ES-I3 (cell line): ENCODE measurements at regions not wholly inside any gene's neighbourhood (a gene's known extent, or its start where the extent isn't known, plus 50 kb on each side); places are given as distances from the start of the nearest gene placed in this dataset.

Experiments used
- H3K36me3 ChIP-seq: 2 replicates; pipeline ENCODE4 v1.6.1; 2013; ENCODE audit warnings: mild to moderate bottlenecking, low read length, control low read depth, moderate library complexity; ENCODE audit not compliant: insufficient read depth
- H3K4me1 ChIP-seq: 2 replicates; pipeline ENCODE4 v1.6.1; 2013; ENCODE audit warnings: mild to moderate bottlenecking, control low read depth, low read length; ENCODE audit not compliant: insufficient read depth
- H3K9ac ChIP-seq: 2 replicates; pipeline ENCODE4 v1.6.1; 2013; ENCODE audit warnings: low read depth, mild to moderate bottlenecking, low read length, moderate library complexity
- H3K9me3 ChIP-seq: 2 replicates; pipeline ENCODE4 v1.6.1; 2013; ENCODE audit warnings: mild to moderate bottlenecking, low read length, moderate library complexity; ENCODE audit not compliant: control insufficient read depth, insufficient read depth

GRCh38 chr5:125269926-125270325 lies 523.5 kb upstream of the ZNF608 start:
- Histone ChIP-seq H3K4me1 (peaks cover 8% of the 10 kb centered on the region; the same call in 1 of the 2 replicates), H3K36me3 (no peaks in the 10 kb centered on the region), H3K9me3 (no peaks in the 10 kb centered on the region), H3K9ac (no peak overlapping the region)

- no peak overlapping the region for H3K9ac ChIP-seq
- peaks cover 8% of the 10 kb centered on the region; the same call in 1 of the 2 replicates for H3K4me1 ChIP-seq
- no peaks in the 10 kb centered on the region for H3K9me3 ChIP-seq
- no peaks in the 10 kb centered on the region for H3K36me3 ChIP-seq
Measured at GRCh38 chr5:125272357-125272756, 525.9 kb upstream of the ZNF608 start.

GRCh38 chr5:125274211-125274610 lies 527.8 kb upstream of the ZNF608 start:
- Histone ChIP-seq H3K4me1 (peaks cover 8% of the 10 kb centered on the region; the same call in 1 of the 2 replicates), H3K36me3 (no peaks in the 10 kb centered on the region), H3K9me3 (no peaks in the 10 kb centered on the region), H3K9ac (no peak overlapping the region)

GRCh38 chr5:125274938-125275724 lies 528.7 kb upstream of the ZNF608 start:
- Histone ChIP-seq H3K9me3 (no peaks in the 10 kb centered on the region), H3K4me1 (peaks cover 8% of the 10 kb centered on the region; the same call in 1 of the 2 replicates), H3K36me3 (no peaks in the 10 kb centered on the region), H3K9ac (no peak overlapping the region)

- Histone ChIP-seq H3K9ac (no peak overlapping the region), H3K4me1 (peaks cover 8% of the 10 kb centered on the region; the same call in 1 of the 2 replicates), H3K9me3 (no peaks in the 10 kb centered on the region)
Measured at GRCh38 chr5:125275725-125276090, 529.3 kb upstream of the ZNF608 start.

GRCh38 chr5:125276096-125276495 lies 529.7 kb upstream of the ZNF608 start:
- H3K9ac ChIP-seq: no peak overlapping the region
- no peaks in the 10 kb centered on the region for H3K9me3 ChIP-seq
- H3K4me1 ChIP-seq: peaks cover 8% of the 10 kb centered on the region; the same call in 1 of the 2 replicates
- no peaks in the 10 kb centered on the region for H3K36me3 ChIP-seq

More at GRCh38 chr5:125275725-125276090, 529.3 kb upstream of the ZNF608 start:
- no peaks in the 10 kb centered on the region for H3K36me3 ChIP-seq

GRCh38 chr5:125277494-125278154 lies 531.2 kb upstream of the ZNF608 start:
- no peaks in the 10 kb centered on the region for H3K9me3 ChIP-seq
- no peak overlapping the region for H3K9ac ChIP-seq
- peaks cover 8% of the 10 kb centered on the region; the same call in 1 of the 2 replicates for H3K4me1 ChIP-seq
- no peaks in the 10 kb centered on the region for H3K36me3 ChIP-seq

- Histone ChIP-seq H3K9ac (no peak overlapping the region), H3K36me3 (no peaks in the 10 kb centered on the region), H3K9me3 (no peaks in the 10 kb centered on the region)
Measured at GRCh38 chr5:125278711-125279110, 532.3 kb upstream of the ZNF608 start.

GRCh38 chr5:125281667-125282066 lies 535.2 kb upstream of the ZNF608 start:
- no peaks in the 10 kb centered on the region for H3K9me3 ChIP-seq
- H3K36me3 ChIP-seq: no peaks in the 10 kb centered on the region
- H3K9ac ChIP-seq: no peak overlapping the region
- H3K4me1 ChIP-seq: peaks cover 4% of the 10 kb centered on the region

More at GRCh38 chr5:125278711-125279110, 532.3 kb upstream of the ZNF608 start:
- no peaks in the 10 kb centered on the region for H3K4me1 ChIP-seq

- peaks cover 4% of the 10 kb centered on the region for H3K4me1 ChIP-seq
- H3K36me3 ChIP-seq: no peaks in the 10 kb centered on the region
- H3K9me3 ChIP-seq: no peaks in the 10 kb centered on the region
- no peak overlapping the region for H3K9ac ChIP-seq
Measured at GRCh38 chr5:125283372-125283771, 536.9 kb upstream of the ZNF608 start.

- no peak overlapping the region for H3K9ac ChIP-seq
- H3K36me3 ChIP-seq: no peaks in the 10 kb centered on the region
- H3K4me1 ChIP-seq: peaks cover 4% of the 10 kb centered on the region
- H3K9me3 ChIP-seq: no peaks in the 10 kb centered on the region
Measured at GRCh38 chr5:125286271-125286670, 539.8 kb upstream of the ZNF608 start.

- Histone ChIP-seq H3K9ac (no peak overlapping the region), H3K4me1 (peaks cover 4% of the 10 kb centered on the region), H3K36me3 (no peaks in the 10 kb centered on the region), H3K9me3 (no peaks in the 10 kb centered on the region)
Measured at GRCh38 chr5:125289606-125290005, 543.2 kb upstream of the ZNF608 start.

GRCh38 chr5:125290935-125291334 lies 544.5 kb upstream of the ZNF608 start:
- no peaks in the 10 kb centered on the region for H3K9me3 ChIP-seq
- no peaks in the 10 kb centered on the region for H3K36me3 ChIP-seq
- H3K9ac ChIP-seq: no peak overlapping the region
- peaks cover 4% of the 10 kb centered on the region for H3K4me1 ChIP-seq

- Histone ChIP-seq H3K9me3 (no peaks in the 10 kb centered on the region), H3K9ac (no peak overlapping the region), H3K4me1 (peaks cover 2% of the 10 kb centered on the region), H3K36me3 (no peaks in the 10 kb centered on the region)
Measured at GRCh38 chr5:125291447-125291846, 545.0 kb upstream of the ZNF608 start.

GRCh38 chr5:125293223-125293622 lies 546.8 kb upstream of the ZNF608 start:
- no peak overlapping the region for H3K9ac ChIP-seq
- no peaks in the 10 kb centered on the region for H3K9me3 ChIP-seq
- H3K36me3 ChIP-seq: no peaks in the 10 kb centered on the region
- 0 out of 2 replicates have a peak, but pooled peaks cover 6% of the 10 kb centered on the region for H3K4me1 ChIP-seq
